Dermis microvascular lymphatic vessel endothelial cell (primary cell): ENCODE measurements at regions not wholly inside any gene's neighbourhood (a gene's known extent, or its start where the extent isn't known, plus 50 kb on each side); places are given as distances from the start of the nearest gene placed in this dataset.
"Not testable (repeated sequence)": the region's sequence is repeated elsewhere in the genome, so short reads cannot be mapped to it uniquely, and the experiment has no call there.

ENCODE experiments used
- DNase-seq, 2 donors: peaks; one replicate each; pipeline versions ENCODE4 v3.0.0 to v3.0.0-alpha.2; 2010; ENCODE audit warnings: low read depth in 2 of 2

DNA sequence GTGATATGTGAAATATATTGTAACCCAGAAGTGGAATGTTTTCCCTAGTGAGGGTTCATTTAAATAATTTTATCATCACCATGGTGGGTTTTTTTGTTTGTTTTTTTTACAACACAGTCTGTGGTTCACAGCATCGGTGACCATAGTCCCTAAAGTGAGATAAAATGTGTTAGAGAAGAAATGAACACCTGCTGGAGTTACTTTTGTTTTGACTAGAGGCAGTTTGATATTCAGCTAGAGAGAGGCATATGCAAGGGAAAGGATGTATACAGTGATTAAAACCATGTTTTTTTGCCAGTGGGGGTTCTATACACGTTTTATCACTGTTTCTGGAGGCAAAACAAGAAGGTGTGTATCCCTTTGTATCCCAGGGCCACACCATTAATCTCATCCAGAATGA is 541.5 kb downstream of the PCDH7 start:
- no peak for DNase-seq

DNA sequence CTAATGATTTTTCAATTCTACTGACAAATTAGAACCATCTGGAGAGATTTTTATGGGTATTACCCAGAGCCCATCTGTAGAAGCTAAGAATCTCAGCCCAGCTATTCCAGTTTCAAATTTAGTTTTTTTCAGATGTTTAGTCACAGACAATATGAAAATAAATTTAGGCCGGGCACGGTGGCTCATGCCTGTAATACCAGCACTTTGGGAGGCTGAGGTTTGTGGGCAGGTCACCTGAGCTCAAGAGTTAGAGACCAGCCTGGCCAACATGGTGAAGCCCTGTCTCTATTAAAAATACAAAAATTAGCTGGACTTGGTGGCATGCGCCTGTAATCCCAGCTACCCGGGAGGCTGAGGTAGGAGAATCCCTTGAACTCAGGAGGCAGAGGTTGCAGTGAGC is 545.9 kb downstream of the PCDH7 start:
- not testable (repeated sequence) for DNase-seq

DNA sequence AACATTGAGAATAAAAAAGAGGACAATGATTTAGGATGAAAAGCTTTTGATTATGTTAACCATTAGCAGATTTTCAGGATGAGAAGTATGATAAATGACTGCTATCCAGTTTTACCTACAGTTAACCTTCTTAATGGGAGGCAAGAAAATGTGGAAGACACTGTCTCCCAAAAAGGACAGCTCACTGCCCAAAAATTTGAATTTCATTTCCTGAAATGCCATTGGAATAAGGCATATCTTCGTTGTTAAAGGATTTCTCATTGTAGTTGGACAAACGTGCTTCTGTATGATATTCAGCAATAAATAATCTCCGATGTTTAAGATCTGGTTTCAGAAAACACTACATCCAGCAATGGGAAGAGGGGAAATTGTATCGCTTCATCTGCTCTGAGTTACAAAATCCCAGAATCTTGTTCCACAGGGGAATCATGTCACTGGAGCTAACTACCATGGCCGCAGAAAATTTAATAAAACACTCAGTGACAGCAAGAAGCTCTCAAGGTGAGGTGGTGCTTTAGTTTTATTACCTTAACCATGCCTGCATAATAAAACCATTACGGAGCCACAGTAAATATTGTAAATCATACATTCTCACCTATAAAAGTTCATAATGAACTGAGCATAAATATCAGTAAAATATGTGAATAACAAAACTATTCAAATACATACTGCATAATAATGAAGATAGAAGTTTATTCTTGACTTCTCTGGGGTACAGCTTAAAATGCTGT is 552.3 kb downstream of the PCDH7 start:
- no peak for DNase-seq

DNA sequence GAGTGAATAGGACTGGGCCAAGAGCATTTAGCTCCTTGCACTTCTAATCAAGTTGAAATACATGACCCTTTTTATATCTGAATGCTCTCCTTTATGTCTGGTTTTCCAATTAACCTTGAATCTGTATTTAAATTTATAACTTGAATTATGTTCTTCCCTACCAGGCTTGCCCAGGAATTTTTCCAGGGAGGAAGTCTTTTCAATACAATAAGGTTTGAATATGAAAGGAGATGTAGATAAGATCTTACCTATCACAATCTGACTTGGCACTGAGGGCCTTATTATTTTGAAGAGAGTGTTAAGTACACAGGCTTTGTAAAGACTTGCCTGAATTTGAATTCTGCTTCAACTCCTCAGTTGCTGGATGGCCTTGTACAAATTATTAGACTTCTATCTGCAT is 555.7 kb downstream of the PCDH7 start:
- peak in 1 of 2 donors; percentile 29 for DNase-seq

DNA sequence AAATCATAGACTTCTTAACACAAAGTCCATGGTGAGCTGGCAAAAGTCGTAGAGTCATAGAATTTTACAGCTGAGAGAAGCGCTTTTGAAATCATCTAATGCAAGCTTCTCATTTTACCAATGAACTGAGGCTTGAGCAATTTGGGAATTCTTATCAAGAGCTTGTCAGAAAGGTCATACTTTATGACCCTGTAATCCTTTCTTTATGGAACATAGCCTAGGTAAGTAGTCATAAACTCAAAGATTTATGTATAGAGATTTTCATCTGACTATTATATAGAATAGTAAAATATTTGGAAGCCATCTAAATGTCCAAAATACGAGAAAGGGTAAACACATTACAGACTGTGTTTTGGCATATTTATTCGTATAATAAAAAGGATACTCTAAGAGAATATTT is 563.5 kb downstream of the PCDH7 start:
- DNase-seq = no peak

DNA sequence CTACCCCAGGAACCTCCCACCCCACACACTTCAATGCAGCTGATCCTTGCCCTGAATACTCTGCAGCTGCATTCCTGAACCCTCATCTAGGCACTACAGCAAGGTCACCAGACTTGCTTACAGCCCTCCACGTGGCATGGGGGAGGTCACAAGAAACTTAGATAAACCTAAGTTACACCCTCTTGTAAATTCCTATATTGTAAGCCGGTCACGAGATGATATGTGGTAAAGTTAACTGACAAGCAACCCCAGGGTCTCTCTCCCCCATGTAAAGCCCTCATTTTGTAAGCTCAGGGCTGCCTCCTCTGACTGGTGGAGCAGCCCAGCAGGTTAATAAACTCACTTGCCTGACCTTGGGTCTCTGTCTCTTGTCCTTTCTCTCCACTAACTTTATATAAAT is 570.7 kb downstream of the PCDH7 start:
- DNase-seq = no peak

DNA sequence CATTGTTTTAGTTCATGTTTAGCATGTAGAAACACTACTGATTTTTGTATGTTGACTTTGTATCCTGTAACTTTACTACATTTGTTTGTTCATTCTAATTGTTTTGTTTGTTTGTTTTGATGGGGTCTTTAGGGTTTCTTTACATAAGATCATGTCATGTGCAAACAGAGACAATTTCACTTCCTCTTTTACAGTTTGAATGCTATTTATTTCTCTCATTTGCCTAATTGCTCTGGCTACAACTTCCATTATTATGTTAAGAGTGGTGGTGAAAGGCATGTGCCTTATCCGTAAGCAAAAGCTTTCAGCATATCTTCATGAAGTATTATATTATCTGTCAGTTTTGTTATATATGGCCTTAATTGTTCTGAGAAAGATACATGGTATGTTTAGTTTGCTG is 571.1 kb downstream of the PCDH7 start:
- DNase-seq = no peak

DNA sequence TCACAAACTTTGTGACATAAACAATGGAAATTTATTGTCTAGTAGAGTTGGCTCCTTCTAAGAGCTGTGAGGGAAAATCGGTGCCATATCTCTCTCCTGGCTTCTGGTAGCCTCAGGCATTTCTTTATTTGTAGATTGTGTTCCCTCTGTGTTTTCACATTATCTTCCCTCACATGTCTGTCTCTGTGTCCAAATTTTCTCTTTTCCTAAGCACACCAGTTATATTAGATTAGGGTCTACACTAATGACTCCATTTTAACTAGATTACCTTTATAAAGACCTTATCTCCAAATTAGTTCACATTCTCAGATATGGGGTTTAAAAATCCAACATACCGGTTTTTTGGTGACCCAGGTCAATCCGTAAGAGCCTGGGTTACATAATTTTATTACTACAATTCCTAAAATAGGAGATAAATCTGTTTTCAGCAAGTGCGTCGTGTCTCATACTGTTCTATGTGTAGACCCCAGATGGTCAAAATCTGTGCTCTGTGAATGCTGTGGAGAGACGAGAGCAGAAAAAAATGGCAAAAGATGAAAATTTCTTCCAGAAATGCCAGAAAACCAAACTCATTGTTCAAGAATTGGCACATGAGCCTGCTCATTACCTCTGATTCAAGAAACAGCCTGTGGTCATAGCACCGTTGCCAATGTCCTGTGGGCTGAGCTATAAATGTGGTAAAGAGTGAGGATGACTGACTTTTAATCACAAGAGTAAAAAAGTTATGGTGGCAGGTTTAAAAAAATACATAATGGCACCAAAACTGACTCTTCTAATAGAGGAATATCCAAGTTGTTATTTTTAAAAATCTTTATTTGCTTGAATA is 574.7 kb downstream of the PCDH7 start:
- no peak for DNase-seq

DNA sequence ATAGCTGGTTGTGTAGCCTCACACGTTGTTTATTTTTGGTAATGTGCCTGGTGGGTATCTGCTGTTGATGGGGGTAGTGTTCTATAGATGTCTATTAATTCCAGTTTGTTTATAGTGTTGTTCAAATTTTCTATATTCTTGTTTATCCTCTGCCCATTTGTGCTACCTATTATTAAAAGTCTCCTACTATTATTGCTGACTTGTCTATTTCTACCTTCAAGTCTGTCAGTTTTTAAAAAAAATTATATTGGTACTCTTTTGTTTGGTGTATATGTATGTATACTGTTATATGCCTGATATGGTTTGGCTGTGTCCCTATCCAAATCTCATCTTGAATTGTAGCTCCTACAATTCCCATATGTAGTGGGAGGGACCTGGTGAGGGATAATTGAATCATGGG is 578.6 kb downstream of the PCDH7 start:
- DNase-seq = no peak

DNA sequence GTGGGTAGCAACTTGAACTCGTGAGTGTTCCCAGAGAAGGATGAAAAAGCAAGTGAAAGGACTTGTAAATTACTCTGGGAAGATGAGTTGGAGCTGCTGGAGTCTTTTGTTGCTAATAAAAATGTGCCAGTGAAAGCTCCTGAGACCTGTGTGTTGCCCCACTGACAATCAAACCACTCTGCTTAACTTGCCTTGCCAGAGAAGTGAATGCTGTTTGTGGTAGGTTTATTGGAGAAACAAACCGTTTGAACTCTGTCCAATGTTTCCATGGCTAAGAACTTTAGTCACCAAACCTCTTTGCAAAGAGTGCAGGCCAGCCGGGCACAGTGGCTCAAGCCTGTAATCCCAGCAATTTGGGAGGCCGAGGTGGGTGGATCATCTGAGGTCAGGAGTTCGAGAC is 586.9 kb downstream of the PCDH7 start:
- no peak for DNase-seq

DNA sequence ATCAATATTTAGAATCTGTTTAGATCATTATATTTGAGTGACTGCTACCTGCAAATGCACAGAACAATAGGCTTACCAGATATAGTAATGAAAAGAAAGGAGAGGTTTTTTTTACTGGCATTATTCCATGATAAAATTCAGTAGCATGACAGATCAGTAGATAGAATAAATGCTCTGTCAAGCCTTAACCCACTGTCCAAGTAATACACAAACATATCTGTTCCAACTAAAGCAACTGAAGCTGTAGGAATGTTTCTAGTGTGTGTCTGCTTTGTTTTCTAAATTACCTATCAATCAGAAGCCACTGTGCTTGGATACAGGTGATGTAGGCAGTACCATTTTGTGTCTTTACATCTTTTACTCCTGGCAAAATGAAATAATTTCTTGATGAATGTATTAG is 604.6 kb downstream of the PCDH7 start:
- no peak for DNase-seq

DNA sequence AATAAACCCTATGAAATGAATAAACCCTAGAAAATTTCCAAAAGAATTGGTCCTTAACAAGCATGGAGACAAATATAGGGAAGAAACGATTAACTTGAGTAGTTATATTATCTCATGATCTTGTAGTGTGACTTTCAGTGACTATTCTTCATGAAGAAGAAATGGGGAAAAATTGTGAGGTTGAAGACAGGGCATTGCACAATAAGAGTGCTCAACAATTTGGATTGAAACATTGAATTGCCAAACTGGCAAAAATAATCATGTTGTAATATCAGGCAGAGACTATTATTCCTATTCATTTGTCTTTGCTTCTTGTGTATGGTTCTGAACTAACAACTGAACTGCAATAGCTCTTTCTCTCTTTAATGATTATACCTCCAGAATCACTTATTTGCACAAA is 605.1 kb downstream of the PCDH7 start:
- no peak for DNase-seq

DNA sequence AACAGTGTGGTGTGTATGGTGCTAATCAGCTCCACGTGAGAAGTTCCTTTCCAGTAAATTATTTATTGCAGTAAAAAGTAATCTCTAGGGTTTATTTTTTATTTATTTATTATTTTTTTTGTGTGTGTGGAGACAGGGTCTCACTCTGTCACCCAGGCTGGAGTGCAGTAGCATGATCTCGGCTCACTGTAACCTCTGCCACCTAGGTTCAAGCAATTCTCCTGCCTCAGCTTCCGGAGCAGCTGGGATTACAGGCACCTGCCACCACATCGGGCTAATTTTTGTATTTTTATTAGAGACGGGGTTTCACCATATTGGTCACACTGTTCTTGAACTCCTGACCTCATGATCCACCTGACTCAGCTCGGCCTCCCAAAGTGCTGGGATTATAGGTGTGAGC is 606.9 kb downstream of the PCDH7 start:
- DNase-seq = no peak

DNA sequence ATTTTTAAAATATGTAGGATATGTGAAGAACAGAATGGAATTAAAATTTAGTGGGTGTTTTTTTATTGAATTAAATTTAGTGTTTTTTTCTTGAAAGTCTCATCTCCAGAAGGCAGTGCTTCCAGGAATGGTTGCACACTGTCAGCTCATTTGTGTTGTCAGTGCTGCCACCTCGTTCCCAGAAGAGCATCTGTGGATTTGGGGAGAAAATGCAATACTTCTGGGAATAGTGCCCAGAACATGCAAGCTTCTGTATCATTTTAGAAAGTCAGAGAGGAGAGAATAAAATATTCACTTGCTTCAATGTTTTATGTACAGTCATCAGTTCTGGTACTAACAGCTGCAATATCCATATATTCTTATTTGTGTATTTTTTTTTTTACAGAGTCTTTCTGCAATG is 608.8 kb downstream of the PCDH7 start:
- no peak for DNase-seq

DNA sequence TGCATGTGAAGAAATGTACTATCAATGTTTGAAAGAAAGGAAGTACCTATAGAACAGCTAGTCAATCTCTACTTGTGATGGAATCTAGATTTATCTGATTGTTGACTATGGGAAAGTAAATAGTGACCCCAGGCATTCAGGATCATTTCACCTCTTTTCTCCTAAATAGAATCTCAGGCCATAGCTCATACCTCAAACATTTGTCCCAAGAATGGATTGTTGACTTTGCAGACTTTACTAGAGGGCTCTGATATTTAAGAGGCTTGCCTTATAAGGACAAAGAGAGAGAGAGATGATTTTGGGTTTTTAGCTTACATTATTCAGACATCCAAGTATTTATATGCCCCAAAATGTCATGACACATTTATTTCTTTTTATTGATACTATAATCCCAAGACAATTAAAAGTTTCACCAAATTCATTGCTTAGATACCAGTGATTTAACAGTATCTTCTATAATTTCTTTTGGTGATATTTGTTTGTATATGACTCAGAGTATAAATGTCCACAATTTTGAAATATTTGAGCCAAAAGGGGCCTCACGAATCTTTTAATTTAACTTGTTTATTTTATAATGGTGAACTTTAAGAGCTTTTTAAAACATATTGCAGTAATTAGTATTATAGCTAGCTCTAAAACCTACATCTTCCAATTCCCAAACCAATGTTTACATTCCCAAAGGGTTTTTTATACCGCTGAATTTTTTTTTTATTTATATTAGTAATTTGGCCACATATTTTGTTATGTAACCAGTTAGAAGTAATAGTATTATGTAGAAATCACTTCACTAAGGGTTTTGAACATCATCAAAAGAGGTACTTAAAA is 614.1 kb downstream of the PCDH7 start:
- no peak for DNase-seq

DNA sequence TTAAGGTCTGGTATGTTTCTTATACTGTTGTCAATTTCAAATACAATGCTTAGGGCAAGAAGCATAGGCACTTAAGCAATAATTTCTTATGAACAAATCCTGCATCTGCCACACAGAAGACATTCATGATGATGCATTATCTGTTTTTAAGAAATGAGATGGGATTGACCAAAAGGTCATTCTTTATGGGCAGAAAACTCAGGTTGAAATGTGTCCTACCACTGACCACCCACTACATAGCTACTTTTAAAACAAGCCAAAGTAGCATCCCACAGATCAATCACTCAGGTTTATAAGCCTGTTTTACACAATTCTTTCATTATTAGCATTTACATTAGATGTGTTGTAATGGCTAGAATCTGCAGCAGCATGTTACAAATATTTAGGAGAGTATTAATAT is 617.8 kb downstream of the PCDH7 start:
- DNase-seq = no peak

DNA sequence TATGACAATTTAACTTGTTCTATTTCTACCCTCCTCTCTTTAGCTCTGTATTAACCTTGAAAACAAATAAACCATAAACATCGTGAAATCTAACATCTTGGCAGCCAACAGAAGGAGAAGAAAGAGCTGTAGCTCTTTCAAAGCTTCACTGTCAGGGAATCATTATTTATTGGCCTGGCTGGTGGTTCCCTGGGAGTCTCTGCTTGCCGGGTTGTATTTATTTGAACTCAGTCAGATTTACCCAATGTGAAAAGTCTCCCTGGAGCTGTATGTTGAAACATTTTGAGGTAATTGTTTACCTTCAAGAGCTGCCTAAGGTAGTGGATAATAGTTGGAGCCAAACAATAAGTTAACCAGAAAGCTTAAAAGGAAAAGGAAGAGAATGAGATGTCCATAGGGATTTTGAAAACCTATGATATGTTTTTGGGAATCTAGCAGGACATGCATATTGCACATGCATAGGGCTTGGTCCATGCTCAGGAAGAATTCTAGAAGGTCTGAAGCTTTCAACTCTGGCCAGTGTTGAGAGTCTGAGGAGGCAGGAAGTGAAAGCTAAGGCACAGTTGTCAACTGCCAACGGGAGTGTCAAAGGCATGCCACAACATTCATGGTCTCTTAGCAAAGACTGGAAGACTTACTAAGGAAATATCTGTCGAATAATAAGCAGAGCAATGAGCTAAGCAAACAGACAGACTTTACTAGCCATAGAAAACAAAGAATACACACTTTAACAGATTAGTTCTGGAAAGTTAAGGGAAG is 621.6 kb downstream of the PCDH7 start:
- no peak for DNase-seq

DNA sequence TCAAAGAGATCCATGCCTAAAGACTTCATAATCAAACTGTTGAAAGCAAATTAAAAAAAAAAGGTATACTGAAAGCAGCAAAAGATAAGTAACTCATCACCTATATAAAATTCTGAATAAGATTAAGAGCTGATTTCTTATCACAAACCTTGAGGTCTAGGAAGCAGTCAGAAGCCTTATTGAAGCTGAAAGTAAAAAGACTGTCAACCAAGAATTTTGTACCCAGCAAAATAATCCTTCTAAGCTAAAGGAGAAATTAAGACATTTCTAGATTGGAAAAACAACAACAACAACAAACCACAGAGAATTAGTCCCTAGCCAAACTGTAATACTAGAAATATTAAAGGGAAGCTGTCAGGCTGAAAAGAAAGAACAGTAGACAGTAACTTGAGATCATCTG is 622.9 kb downstream of the PCDH7 start:
- no peak for DNase-seq

DNA sequence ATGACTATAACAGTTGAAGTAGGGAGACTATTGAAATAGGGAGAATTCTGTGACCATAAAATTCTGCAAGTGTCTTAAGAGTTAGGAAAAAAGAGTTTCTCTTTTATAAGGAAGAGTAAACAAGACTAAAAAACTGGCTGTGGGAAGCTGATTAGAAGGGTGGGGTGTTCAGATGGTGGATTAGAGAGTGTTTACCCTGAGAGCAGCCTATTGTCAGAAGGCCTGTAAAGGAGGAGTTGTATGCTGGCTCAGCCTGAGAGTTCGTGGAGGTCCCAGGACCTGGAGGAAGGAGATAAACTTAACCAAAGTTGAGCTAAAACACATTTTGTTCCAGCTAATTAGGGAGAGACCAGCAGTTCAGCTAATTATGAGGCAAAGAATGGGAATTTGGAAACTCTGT is 629.7 kb downstream of the PCDH7 start:
- no peak for DNase-seq

DNA sequence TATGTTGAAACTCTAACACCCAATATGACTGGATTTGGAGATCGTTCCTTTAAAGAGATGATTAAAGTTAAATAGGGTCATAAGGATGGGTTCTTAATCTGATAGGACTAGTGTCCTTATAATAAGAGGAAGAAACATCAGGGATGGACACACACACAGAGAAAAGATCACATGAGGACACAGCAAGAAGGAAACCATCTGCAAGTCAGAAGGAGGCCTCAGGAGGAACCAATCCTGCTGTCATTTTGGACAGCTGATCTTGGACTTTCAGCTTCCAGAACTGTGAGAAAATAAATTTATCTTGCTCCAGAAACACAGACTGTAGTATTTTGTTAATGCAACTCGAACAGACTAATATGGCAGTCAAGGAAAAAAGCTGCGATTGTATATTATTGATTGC is 631.5 kb downstream of the PCDH7 start:
- DNase-seq = no peak

DNA sequence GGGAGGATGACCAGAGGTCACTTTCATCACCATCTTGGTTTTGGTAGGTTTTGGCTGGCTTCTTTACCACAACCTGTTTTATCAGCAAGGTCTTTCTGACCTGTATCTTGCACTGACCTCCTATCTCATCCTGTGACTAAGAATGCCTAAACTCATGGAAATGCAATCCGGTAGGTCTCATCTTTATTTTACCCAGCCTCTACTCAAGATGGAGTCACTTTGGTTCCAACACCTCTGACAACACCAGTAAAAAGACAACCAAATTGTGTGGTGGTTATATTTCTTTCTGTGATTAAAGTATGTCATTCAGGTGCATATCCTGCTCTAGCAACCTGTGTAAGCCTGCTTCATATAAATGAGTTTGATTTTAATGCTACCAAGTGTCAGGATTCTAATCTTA is 636.7 kb downstream of the PCDH7 start:
- DNase-seq = no peak

DNA sequence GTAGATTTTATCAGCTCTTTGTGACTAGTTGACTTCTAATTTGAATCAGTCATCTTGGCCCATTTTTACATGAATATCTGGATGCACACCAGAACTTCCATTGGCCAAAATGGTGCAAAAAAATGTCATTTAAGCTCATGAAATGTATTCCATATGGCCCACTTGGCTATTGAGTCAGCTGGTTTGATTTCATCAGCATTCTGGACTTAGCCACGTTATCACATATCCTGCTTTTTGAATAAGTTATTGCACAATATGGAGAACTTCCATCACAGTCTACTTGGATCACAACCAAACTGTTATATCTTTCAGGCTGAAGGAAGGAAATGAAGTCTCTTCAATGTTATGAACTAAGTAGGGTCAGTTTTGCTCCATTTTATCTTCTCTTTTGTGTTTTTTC is 640.6 kb downstream of the PCDH7 start:
- DNase-seq = peak; percentile 5 to 16
